Endothelial cell of umbilical vein (primary cell): ENCODE measurements at regions not wholly inside any gene's neighbourhood (a gene's known extent, or its start where the extent isn't known, plus 50 kb on each side); places are given as distances from the start of the nearest gene placed in this dataset.
"Not testable (repeated sequence)": the region's sequence is repeated elsewhere in the genome, so short reads cannot be mapped to it uniquely, and the experiment has no call there.

ENCODE experiments used
- BruUV-seq: library from RNA; stranded (reverse); fragments of 400-500 nt; replicated peaks from 2 replicates; lab custom pipeline; 2021; lab: Mats Ljungman, UMichigan
- CTCF ChIA-PET: fragments of 300-600, 350-600 bp; sonication (Branson Sonifier 250); formaldehyde crosslinking; loops from one replicate; lab custom pipeline; 2021; ENCODE audit warnings: antibody characterized with exemption, inconsistent platforms; lab: Charles Lee
- POLR2A ChIA-PET: fragments of 300-600, 350-600 bp; sonication (Branson Sonifier 250); formaldehyde crosslinking; loops from one replicate; lab custom pipeline; 2021; ENCODE audit warnings: antibody characterized with exemption, inconsistent platforms; lab: Charles Lee
- DNase-seq: peaks from one replicate; pipeline ENCODE4 v3.0.0-alpha.2; 2011; ENCODE audit warnings: low read depth, low spot score
- FAIRE-seq: peaks from 2 replicates; lab custom pipeline; 2011; peaks lifted over from hg19 to GRCh38; lab: Jason Lieb, UNC
- H2AFZ ChIP-seq: 2 replicates; pipeline ENCODE4 v1.6.0; 2012; ENCODE audit warnings: low read depth, low read length, control low read depth, inconsistent platforms
- H3K27ac ChIP-seq: 2 replicates; pipeline ENCODE4 v1.5.1; 2011; ENCODE audit warnings: low read depth, mild to moderate bottlenecking, control low read depth, low read length, moderate library complexity; ENCODE audit not compliant: insufficient read depth
- H3K27me3 ChIP-seq, 2 experiments: 2 replicates each; pipeline versions ENCODE4 v1.6.0 to v1.6.1; 2011; ENCODE audit warnings: low read length in 2 of 2, mixed read lengths in 1 of 2; ENCODE audit not compliant: control insufficient read depth in 2 of 2, insufficient read depth in 2 of 2
- H3K36me3 ChIP-seq, 2 experiments: 2 replicates in 1 of 2; 3 replicates in 1 of 2; pipeline ENCODE4 v1.5.1; 2011; ENCODE audit warnings: low read length in 2 of 2, mild to moderate bottlenecking in 1 of 2, moderate library complexity in 1 of 2; ENCODE audit not compliant: control insufficient read depth in 2 of 2, insufficient read depth in 2 of 2; ENCODE audit errors: extremely low read depth in 1 of 2
- H3K4me1 ChIP-seq: 3 replicates; pipeline ENCODE4 v1.5.1; 2011; ENCODE audit warnings: mild to moderate bottlenecking, low read length; ENCODE audit not compliant: control insufficient read depth, insufficient read depth; ENCODE audit errors: extremely low read depth
- H3K4me2 ChIP-seq: 2 replicates; pipeline ENCODE4 v1.6.1; 2011; ENCODE audit warnings: low read length, control low read depth, mixed read lengths; ENCODE audit not compliant: insufficient read depth
- H3K4me3 ChIP-seq, 3 experiments: fragments of 200-600 bp in 1 of 3; sonication (generic), shearing (Covaris generic) in 1 of 3; replicated peaks in 1 of 3; 2 replicates each; pipeline ENCODE4 v1.5.1; 2011 to 2016; ENCODE audit warnings: control low read depth in 3 of 3, low read length in 3 of 3, mild to moderate bottlenecking in 2 of 3, inconsistent platforms in 1 of 3, low read depth in 1 of 3, moderate library complexity in 1 of 3; ENCODE audit not compliant: insufficient read depth in 1 of 3
- H3K79me2 ChIP-seq: 2 replicates; pipeline ENCODE4 v1.6.0; 2012; ENCODE audit warnings: low read length, inconsistent platforms; ENCODE audit not compliant: control insufficient read depth, insufficient read depth
- H3K9ac ChIP-seq: replicated peaks from 2 replicates; pipeline ENCODE3; 2011; ENCODE audit warnings: low read length, control low read depth; ENCODE audit not compliant: insufficient read depth; ENCODE audit errors: extremely low read depth
- H3K9me1 ChIP-seq: replicated peaks from 3 replicates; pipeline ENCODE4 v1.6.0; 2011; ENCODE audit warnings: mild to moderate bottlenecking, low read length; ENCODE audit not compliant: control insufficient read depth, insufficient read depth; ENCODE audit errors: extremely low read depth
- H3K9me3 ChIP-seq: replicated peaks from 2 replicates; pipeline ENCODE4 v1.5.1; 2012; ENCODE audit warnings: low read length, inconsistent platforms; ENCODE audit not compliant: control insufficient read depth, insufficient read depth
- H4K20me1 ChIP-seq: replicated peaks from 2 replicates; pipeline ENCODE3; 2011; ENCODE audit warnings: mild to moderate bottlenecking, low read length; ENCODE audit not compliant: control insufficient read depth, insufficient read depth; ENCODE audit errors: extremely low read depth
- CTCF ChIP-seq, 2 donors: IDR thresholded peaks; 1 replicate in 1 of 2; 2 replicates in 1 of 2; pipeline ENCODE4 v1.5.1; 2011; ENCODE audit warnings: low read length in 2 of 2, mild to moderate bottlenecking in 2 of 2, moderate library complexity in 2 of 2, control low read depth in 1 of 2, inconsistent platforms in 1 of 2, low read depth in 1 of 2; ENCODE audit not compliant: insufficient read depth in 1 of 2; ENCODE audit errors: extremely low read depth in 1 of 2
- EZH2 ChIP-seq: IDR thresholded peaks from 2 replicates; pipeline ENCODE4 v1.6.1; 2012; ENCODE audit warnings: borderline replicate concordance, low read depth, mild to moderate bottlenecking, moderate library complexity, low read length, inconsistent platforms; ENCODE audit not compliant: severe bottlenecking
- FOS ChIP-seq: IDR thresholded peaks from 2 replicates; pipeline ENCODE4 v1.6.1; 2011; ENCODE audit warnings: mild to moderate bottlenecking, low read length, moderate library complexity, borderline replicate concordance; ENCODE audit not compliant: insufficient read depth
- GATA2 ChIP-seq: IDR thresholded peaks from 2 replicates; pipeline ENCODE4 v1.7.0; 2011; ENCODE audit warnings: low read depth, mild to moderate bottlenecking, moderate library complexity, mixed read lengths, low read length; ENCODE audit not compliant: insufficient read length, insufficient read depth
- JUN ChIP-seq: IDR thresholded peaks from 2 replicates; pipeline ENCODE4 v1.6.1; 2011; ENCODE audit warnings: borderline replicate concordance, low read depth; ENCODE audit not compliant: insufficient read length, insufficient read depth
- MAX ChIP-seq: IDR thresholded peaks from 2 replicates; pipeline ENCODE4 v1.6.1; 2011; ENCODE audit not compliant: insufficient read depth, insufficient read length
- MYC ChIP-seq: IDR thresholded peaks from one replicate; pipeline ENCODE4 v1.6.1; 2011; ENCODE audit warnings: mild to moderate bottlenecking, low read depth, low read length
- POLR2A ChIP-seq: IDR thresholded peaks from 2 replicates; pipeline ENCODE4 v1.6.1; 2012; ENCODE audit warnings: low read depth, mild to moderate bottlenecking, control low read depth, low read length
- POLR2AphosphoS5 ChIP-seq: IDR thresholded peaks from 2 replicates; pipeline ENCODE4 v1.6.1; 2012; ENCODE audit warnings: low read depth, mild to moderate bottlenecking, control low read depth, low read length, moderate library complexity; ENCODE audit not compliant: insufficient read depth
- dilution Hi-C: fragments of 300-500 bp; cut with MboI; formaldehyde crosslinking; loops from one replicate; pipeline ENCODE4 v1.15.0; 2019; ENCODE audit warnings: low sequenced_read_pairs; ENCODE audit not compliant: extremely low pct_ligation_motif_present
- intact Hi-C: fragments of 100-400 bp; cut with micrococcal nuclease; formaldehyde crosslinking; loops from one replicate; pipeline ENCODE4 v1.10.0; 2022

GRCh38 chr7:9071160-9071762 lies 637.9 kb downstream of the NXPH1 start:
- no TSS peak for BruUV-seq
- Histone ChIP-seq H3K27ac (no peak overlapping the region), H3K4me3 (no peak overlapping the region), H2AFZ (no peak overlapping the region), H3K79me2 (no peaks in the 10 kb centered on the region), H3K9me1 (no peaks in the 10 kb centered on the region), H3K9ac (no peak overlapping the region), H4K20me1 (no peaks in the 10 kb centered on the region), H3K4me2 (no peak overlapping the region), H3K4me1 (no peaks in the 10 kb centered on the region), H3K9me3 (peaks cover 2% of the 10 kb centered on the region), H3K27me3 (no peaks in the 10 kb centered on the region), H3K36me3 (no peaks in the 10 kb centered on the region)
- ChIA-PET POLR2A (no interaction called here), CTCF (no interaction called here)
- TF ChIP-seq MYC (no peak), CTCF (IDR thresholded peaks at IDR 0.05; ENCODE audit: extremely low read depth in 1 of 2, insufficient read depth in 1 of 2, low read depth in 1 of 2, low read length in 2 of 2) (no peak), MAX (no peak), POLR2A (no peak), JUN (no peak), GATA2 (no peak), POLR2AphosphoS5 (no peak), EZH2 (no peak), FOS (no peak)
- DNase-seq (no peak), FAIRE-seq (no peak)
- dilution Hi-C loops (no loop called here), intact Hi-C loops (no loop called here)

- dilution Hi-C loops, H3K36me3 ChIP-seq, BruUV-seq, intact Hi-C loops, H3K9me1 ChIP-seq, DNase-seq, H3K27ac ChIP-seq, H3K4me3 ChIP-seq, H3K9ac ChIP-seq, CTCF ChIA-PET, H3K79me2 ChIP-seq, H3K9me3 ChIP-seq, FAIRE-seq, POLR2A ChIA-PET, H4K20me1 ChIP-seq, H3K4me2 ChIP-seq, H2AFZ ChIP-seq, H3K4me1 ChIP-seq, H3K27me3 ChIP-seq: not testable (repeated sequence)
Observed at GRCh38 chr7:9075774-9076173, 642.4 kb downstream of the NXPH1 start.
